HepG2 (cell line): ENCODE measurements at regions not wholly inside any gene's neighbourhood (a gene's known extent, or its start where the extent isn't known, plus 50 kb on each side); places are given as distances from the start of the nearest gene placed in this dataset.

Experiments used
- ATAC-seq: fragments of 200-7000 bp; cut with Tn5 transposase; 3 replicates; pipeline ENCODE4 v1.9.1; 2020; ENCODE audit warnings: mild to moderate bottlenecking, moderate library complexity
- BruUV-seq: library from RNA; stranded (reverse); fragments of 400-500 nt; replicated peaks from 2 replicates; lab custom pipeline; 2021; lab: Mats Ljungman, UMichigan
- CTCF ChIA-PET: fragments of 300-600 bp; formaldehyde crosslinking; extraction: SDS; loops from one replicate; lab custom pipeline; 2021; ENCODE audit warnings: low total read pairs, inconsistent platforms, low intra/inter-chr PET ratio; lab: Yijun Ruan, JAX
- POLR2A ChIA-PET: fragments of 350-600 bp; sonication (Branson Sonifier 250); formaldehyde crosslinking; loops from one replicate; lab custom pipeline; 2020; ENCODE audit warnings: antibody characterized with exemption, inconsistent platforms; lab: Yijun Ruan, JAX
- DNase-seq: peaks from one replicate; pipeline ENCODE4 v3.0.0-alpha.2; 2015; ENCODE audit warnings: low spot score
- FAIRE-seq: peaks from 3 replicates; lab custom pipeline; 2011; peaks lifted over from hg19 to GRCh38; lab: Jason Lieb, UNC
- H2AFZ ChIP-seq: one replicate; pipeline ENCODE4 v1.6.1; 2011; ENCODE audit warnings: low read length, inconsistent platforms
- H3K27ac ChIP-seq: fragments of 300-600 bp; 3 replicates; pipeline ENCODE4 v1.8.0; 2011; ENCODE audit warnings: mixed run types, mild to moderate bottlenecking, mixed read lengths, low read length, inconsistent platforms; ENCODE audit not compliant: insufficient read depth; ENCODE audit errors: extremely low read length
- H3K27me3 ChIP-seq, 2 experiments: fragments of 200-600 bp in 1 of 2; 2 replicates in 1 of 2; 3 replicates in 1 of 2; pipeline versions ENCODE4 v1.6.0 to v1.8.0; 2011; ENCODE audit warnings: low read length in 2 of 2, mild to moderate bottlenecking in 2 of 2, moderate library complexity in 2 of 2, inconsistent platforms in 1 of 2; ENCODE audit not compliant: insufficient read depth in 2 of 2, control insufficient read depth in 1 of 2
- H3K36me3 ChIP-seq, 2 experiments: fragments of 200-600 bp in 1 of 2; replicated peaks in 1 of 2; 2 replicates in 1 of 2; 3 replicates in 1 of 2; pipeline versions ENCODE4 v1.5.1 to v1.8.0; 2011; ENCODE audit warnings: low read length in 2 of 2, inconsistent platforms in 1 of 2; ENCODE audit not compliant: insufficient read depth in 2 of 2, control insufficient read depth in 1 of 2
- H3K4me1 ChIP-seq: 2 replicates; pipeline ENCODE4 v1.5.1; 2012; ENCODE audit warnings: low read length, inconsistent platforms; ENCODE audit not compliant: insufficient read depth
- H3K4me2 ChIP-seq: 2 replicates; pipeline ENCODE4 v1.6.0; 2011; ENCODE audit warnings: low read depth, low read length, inconsistent platforms
- H3K4me3 ChIP-seq, 3 experiments: fragments of 200-600 bp in 1 of 3; sonication (generic), shearing (Covaris generic) in 1 of 3; replicated peaks in 1 of 3; 2 replicates each; pipeline ENCODE4 v1.5.1; 2011 to 2016; ENCODE audit warnings: low read length in 3 of 3, inconsistent platforms in 2 of 3, low read depth in 2 of 3, mild to moderate bottlenecking in 2 of 3, control low read depth in 1 of 3, mixed read lengths in 1 of 3; ENCODE audit not compliant: insufficient read depth in 1 of 3
- H3K79me2 ChIP-seq: one replicate; pipeline ENCODE4 v1.6.1; 2011; ENCODE audit warnings: low read length, inconsistent platforms; ENCODE audit not compliant: insufficient read depth
- H3K9ac ChIP-seq: 2 replicates; pipeline ENCODE4 v1.6.0; 2011; ENCODE audit warnings: mild to moderate bottlenecking, low read depth, low read length, inconsistent platforms; ENCODE audit not compliant: insufficient read depth
- H3K9me3 ChIP-seq: 2 replicates; pipeline ENCODE4 v1.5.1; 2012; ENCODE audit warnings: mild to moderate bottlenecking, low read length
- H4K20me1 ChIP-seq: 2 replicates; pipeline ENCODE4 v1.6.0; 2011; ENCODE audit warnings: inconsistent platforms, mild to moderate bottlenecking, low read length, moderate library complexity; ENCODE audit not compliant: insufficient read depth
- FOSL2 ChIP-seq: sonication (generic); formaldehyde crosslinking; IDR thresholded peaks from 2 replicates; pipeline ENCODE4 v1.4.0; 2020; ENCODE audit warnings: missing genetic modification reagents
- GABPA ChIP-seq, 2 experiments: IDR thresholded peaks; 2 replicates each; pipeline ENCODE4 v1.6.1; 2011 to 2016; ENCODE audit warnings: low read depth in 2 of 2, low read length in 1 of 2, missing biosample characterization in 1 of 2, missing genetic modification characterization in 1 of 2
- SMYD3 ChIP-seq: sonication (generic); formaldehyde crosslinking; IDR thresholded peaks from 2 replicates; pipeline ENCODE4 v1.8.1; 2023; ENCODE audit warnings: mild to moderate bottlenecking, missing genetic modification reagents
- ZC3H4 ChIP-seq: sonication (generic); formaldehyde crosslinking; IDR thresholded peaks from 2 replicates; pipeline ENCODE4 v1.4.0; 2020; ENCODE audit warnings: missing genetic modification reagents, borderline replicate concordance
- ZFP36L1 ChIP-seq: sonication (generic); formaldehyde crosslinking; IDR thresholded peaks from 2 replicates; pipeline ENCODE4 v1.8.0; 2022; ENCODE audit warnings: mild to moderate bottlenecking, missing genetic modification reagents, moderate library complexity
- ZNF143 ChIP-seq: sonication (generic); formaldehyde crosslinking; IDR thresholded peaks from 2 replicates; pipeline ENCODE4 v1.4.0; 2020; ENCODE audit warnings: missing genetic modification reagents
- ZNF749 ChIP-seq: sonication (generic); formaldehyde crosslinking; IDR thresholded peaks from 2 replicates; pipeline ENCODE4 v1.8.0; 2022; ENCODE audit warnings: mild to moderate bottlenecking, missing genetic modification reagents, moderate library complexity, borderline replicate concordance
- WGBS: methylation state at CpG from one replicate; pipeline ENCODE4 v1.1.6; 2017; ENCODE audit warnings: low lambda C conversion rate; 5-methylcytosine and 5-hydroxymethylcytosine counted together
- in situ Hi-C: cut with HindIII; loops from 2 replicates; pipeline ENCODE4 v1.10.0; 2017; ENCODE audit warnings: low pct_unique_long_range_greater_than_20kb; ENCODE audit not compliant: extremely low pct_ligation_motif_present
- intact Hi-C: fragments of 100-400 bp; cut with micrococcal nuclease; formaldehyde crosslinking; loops from one replicate; pipeline ENCODE4 v1.10.0; 2022; ENCODE audit not compliant: unreplicated experiment
- TF ChIP-seq, protein P1 (sequence below): fragments of 450-650 bp; IDR thresholded peaks from 2 replicates; pipeline ENCODE4 v1.6.1; 2017; ENCODE audit warnings: mild to moderate bottlenecking
- TF ChIP-seq, protein P2 (sequence below): sonication (generic); formaldehyde crosslinking; IDR thresholded peaks from 2 replicates; pipeline ENCODE4 v1.4.0; 2020; ENCODE audit warnings: missing genetic modification reagents

DNA sequence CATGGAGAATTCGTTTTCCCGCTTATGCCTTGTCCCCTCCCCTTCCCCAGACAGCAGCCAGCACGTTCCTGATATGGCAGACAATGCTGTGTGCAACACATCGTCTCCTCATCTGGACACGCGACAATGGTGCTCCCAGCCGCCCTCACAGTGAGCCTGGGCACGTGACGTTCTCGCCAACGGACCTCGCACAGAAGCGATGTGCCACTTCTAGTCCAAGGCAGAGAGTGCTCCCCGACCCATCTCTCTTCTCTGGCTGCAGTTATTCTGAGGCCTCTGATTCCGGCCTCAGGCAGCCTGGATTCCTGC is 505.4 kb downstream of the EIPR1 start:
- in situ Hi-C loops: no loop called here
- no peak overlapping the region for H3K27ac ChIP-seq
- BruUV-seq: no TSS peak

More for the DNA sequence above, 505.4 kb downstream of the EIPR1 start:
- 45% methylated on average over 15 of the region's 15 CpGs for WGBS
- H3K79me2 ChIP-seq: no peaks in the 10 kb centered on the region
- H3K4me1 ChIP-seq: no peaks in the 10 kb centered on the region
- H3K4me2 ChIP-seq: no peak overlapping the region
- H3K36me3 ChIP-seq: no peaks in the 10 kb centered on the region
- ATAC-seq (no peak), DNase-seq (no peak), FAIRE-seq (no peak)
- peaks cover 5 to 37% of the 10 kb centered on the region in 2 experiments; a peak in 4 of 5 replicates for H3K27me3 ChIP-seq
- no peak overlapping the region for H3K4me3 ChIP-seq
- intact Hi-C loops: no loop called here
- ChIA-PET CTCF (no interaction called here), POLR2A (no interaction called here)
- TF ChIP-seq, protein P1, sequence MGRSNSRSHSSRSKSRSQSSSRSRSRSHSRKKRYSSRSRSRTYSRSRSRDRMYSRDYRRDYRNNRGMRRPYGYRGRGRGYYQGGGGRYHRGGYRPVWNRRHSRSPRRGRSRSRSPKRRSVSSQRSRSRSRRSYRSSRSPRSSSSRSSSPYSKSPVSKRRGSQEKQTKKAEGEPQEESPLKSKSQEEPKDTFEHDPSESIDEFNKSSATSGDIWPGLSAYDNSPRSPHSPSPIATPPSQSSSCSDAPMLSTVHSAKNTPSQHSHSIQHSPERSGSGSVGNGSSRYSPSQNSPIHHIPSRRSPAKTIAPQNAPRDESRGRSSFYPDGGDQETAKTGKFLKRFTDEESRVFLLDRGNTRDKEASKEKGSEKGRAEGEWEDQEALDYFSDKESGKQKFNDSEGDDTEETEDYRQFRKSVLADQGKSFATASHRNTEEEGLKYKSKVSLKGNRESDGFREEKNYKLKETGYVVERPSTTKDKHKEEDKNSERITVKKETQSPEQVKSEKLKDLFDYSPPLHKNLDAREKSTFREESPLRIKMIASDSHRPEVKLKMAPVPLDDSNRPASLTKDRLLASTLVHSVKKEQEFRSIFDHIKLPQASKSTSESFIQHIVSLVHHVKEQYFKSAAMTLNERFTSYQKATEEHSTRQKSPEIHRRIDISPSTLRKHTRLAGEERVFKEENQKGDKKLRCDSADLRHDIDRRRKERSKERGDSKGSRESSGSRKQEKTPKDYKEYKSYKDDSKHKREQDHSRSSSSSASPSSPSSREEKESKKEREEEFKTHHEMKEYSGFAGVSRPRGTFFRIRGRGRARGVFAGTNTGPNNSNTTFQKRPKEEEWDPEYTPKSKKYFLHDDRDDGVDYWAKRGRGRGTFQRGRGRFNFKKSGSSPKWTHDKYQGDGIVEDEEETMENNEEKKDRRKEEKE: no peak
- TF ChIP-seq, protein P2, sequence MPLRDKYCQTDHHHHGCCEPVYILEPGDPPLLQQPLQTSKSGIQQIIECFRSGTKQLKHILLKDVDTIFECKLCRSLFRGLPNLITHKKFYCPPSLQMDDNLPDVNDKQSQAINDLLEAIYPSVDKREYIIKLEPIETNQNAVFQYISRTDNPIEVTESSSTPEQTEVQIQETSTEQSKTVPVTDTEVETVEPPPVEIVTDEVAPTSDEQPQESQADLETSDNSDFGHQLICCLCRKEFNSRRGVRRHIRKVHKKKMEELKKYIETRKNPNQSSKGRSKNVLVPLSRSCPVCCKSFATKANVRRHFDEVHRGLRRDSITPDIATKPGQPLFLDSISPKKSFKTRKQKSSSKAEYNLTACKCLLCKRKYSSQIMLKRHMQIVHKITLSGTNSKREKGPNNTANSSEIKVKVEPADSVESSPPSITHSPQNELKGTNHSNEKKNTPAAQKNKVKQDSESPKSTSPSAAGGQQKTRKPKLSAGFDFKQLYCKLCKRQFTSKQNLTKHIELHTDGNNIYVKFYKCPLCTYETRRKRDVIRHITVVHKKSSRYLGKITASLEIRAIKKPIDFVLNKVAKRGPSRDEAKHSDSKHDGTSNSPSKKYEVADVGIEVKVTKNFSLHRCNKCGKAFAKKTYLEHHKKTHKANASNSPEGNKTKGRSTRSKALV: no peak
- TF ChIP-seq ZNF749 (CRISPR knock-in tag) (no peak), FOSL2 (CRISPR knock-in tag) (no peak), ZFP36L1 (CRISPR knock-in tag) (no peak), SMYD3 (CRISPR knock-in tag) (no peak), ZNF143 (CRISPR knock-in tag) (no peak), ZC3H4 (CRISPR knock-in tag) (no peak), GABPA (IDR thresholded peaks at IDR 0.05; ENCODE audit: low read depth, low read length) (no peak), GABPA (CRISPR knock-in tag; IDR thresholded peaks at IDR 0.05; ENCODE audit: low read depth) (no peak)
- H3K9me3 ChIP-seq: no peaks in the 10 kb centered on the region
- H3K9ac ChIP-seq: no peak overlapping the region
- no peak overlapping the region for H2AFZ ChIP-seq
- no peaks in the 10 kb centered on the region for H4K20me1 ChIP-seq
